LHCN-M2 (cell line): ENCODE measurements at regions not wholly inside any gene's neighbourhood (a gene's known extent, or its start where the extent isn't known, plus 50 kb on each side); places are given as distances from the start of the nearest gene placed in this dataset.

ENCODE experiments used
- DNase-seq: peaks from one replicate; pipeline ENCODE4 v3.0.0-alpha.2; 2012; ENCODE audit warnings: low read depth

GRCh38 chr10:36700123-36700522, 425.3 kb upstream of the ANKRD30A start:
- DNase-seq: no peak

DNA sequence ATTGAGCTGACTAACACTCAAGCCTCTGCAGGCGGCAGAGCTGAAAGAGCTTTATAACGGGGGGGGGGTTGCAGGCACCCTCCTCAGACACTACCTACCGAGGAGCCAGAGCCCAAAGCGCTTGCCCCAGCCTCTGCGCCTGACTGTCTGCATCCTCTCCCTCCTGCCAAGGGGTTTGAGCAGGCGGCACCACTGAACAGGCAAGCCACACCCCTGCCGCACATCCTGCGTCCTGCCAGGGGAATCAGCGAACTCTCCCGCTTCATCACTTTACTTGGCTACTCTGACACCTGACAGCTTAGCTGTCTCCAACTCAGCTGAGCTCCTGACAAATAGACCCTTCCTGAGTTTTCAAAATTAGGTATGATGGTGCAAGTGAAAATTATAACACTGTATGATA, 432.6 kb upstream of the ANKRD30A start:
- DNase-seq: no peak

GRCh38 chr10:36688717-36689116, 436.7 kb upstream of the ANKRD30A start:
- no peak for DNase-seq

DNA sequence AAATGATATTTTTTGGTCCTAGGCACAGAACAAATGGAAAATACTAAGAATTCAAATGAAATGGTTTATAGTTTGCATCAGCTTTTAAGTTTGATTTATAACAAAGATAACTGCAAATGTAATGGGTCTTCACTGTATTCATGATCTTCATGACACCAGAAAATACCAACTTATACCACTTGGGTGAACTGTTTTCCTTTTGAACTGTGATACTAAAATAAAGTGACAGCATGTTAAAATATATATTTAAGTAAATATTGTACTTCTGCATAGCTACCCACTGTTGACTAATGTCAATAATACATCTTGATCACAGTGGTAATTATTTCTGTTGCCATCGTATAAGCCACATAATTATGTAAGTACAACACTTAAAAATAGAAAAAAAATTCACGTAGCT, 442.0 kb upstream of the ANKRD30A start:
- no peak for DNase-seq

DNA sequence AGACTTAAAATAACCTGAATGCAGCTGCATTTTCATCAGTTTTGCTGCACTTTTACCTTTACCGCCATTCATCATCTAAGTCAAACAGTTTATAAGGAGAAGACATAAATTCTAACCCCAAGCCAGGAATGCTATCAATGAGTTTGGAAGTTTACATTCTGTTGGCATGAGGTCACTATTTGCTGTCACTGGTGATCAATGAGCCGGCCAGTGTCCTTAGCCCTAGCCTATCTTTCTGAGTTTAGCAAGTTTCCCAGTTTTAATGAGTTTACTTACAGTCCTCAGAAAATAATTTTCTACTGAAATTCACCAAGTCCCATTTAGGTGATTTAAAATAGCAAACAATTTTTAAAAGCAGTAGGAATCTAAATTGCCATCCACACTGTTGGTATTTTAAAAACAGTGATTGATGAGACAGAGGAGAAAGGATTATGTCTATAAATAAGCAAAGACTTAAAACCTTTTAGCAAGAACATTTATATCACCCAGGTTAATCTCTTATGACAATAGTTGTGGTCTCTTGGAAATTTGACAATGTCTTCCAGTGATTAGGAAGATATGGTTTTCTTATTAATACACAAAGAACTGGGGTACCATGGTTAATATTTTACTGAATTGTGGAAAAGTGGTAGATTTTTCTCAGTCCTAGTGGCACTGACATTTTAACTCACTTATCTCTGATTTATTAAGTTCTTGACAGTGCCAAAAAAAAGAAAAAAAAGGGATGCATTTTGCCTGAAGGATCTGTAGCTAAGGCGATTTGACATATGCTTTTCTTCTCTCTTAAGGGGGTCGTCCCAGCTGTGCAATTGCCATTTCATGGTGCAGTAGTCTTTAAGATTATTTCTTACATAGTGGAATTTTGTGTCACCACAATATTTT, 443.4 kb upstream of the ANKRD30A start:
- DNase-seq: no peak

- DNase-seq: no peak
These were observed 445.8 kb upstream of the ANKRD30A start for GRCh38 chr10:36679554-36679953.

DNA sequence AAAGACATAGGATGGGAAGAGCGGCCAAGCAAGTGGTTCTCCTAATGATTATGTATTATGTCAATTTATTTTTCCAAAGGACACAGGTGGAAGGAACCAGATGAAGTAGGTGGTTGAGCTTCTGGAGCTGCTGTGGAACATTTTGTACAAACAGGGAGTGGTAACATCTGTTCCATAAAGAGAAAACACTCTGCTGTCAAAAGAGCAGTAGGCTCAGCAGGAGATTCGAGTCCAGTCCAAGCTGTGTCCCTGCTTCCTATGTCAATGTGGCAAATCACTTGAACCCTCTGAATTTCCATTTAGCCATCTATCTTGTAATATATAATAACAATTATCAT, 448.0 kb upstream of the ANKRD30A start:
- peak; percentile 37 for DNase-seq

- peak; percentile 47 for DNase-seq
These were observed 448.5 kb upstream of the ANKRD30A start for GRCh38 chr10:36676756-36677430.

GRCh38 chr10:36676321-36676720, 449.1 kb upstream of the ANKRD30A start:
- no peak for DNase-seq

DNA sequence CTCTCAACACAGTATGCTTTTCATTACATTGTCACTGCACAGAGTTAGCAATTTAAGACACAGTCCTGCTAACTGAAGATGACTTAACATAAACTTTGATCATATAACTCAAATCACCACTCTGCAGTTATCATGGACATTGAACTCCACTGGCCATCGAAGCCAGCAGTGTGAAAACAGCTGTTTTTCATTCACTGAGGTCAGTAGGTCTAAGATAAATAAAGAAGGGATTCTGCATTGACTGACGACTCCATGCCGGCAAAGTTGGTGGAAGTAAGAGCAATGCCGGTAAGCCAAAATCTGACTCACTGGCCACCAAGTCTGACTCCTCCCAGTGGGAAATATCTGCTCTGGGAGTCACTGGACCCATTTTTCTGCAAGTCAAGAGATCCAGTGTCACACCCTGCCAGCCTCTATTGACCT, 449.9 kb upstream of the ANKRD30A start:
- peak; percentile 81 for DNase-seq

DNA sequence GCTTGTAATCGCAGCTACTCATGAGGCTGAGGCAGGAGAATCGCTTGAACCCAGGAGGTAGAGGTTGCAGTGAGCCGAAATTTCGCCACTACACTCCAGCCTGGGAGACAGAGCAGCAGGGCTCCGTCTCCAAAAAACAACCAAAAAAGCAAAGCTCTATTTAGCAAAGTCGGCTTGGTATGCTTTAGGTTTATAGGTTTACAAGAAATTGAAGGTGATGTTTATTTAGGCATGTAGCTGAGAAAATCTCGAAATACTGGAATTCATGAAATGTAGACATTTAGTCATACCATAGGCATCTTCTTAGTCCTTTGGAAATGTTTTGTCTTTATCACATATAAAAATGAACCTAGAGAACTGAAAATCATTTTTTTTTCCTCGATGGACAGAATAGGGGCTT, 453.8 kb upstream of the ANKRD30A start:
- DNase-seq: peak; percentile 14

GRCh38 chr10:36670621-36671402, 454.6 kb upstream of the ANKRD30A start:
- peak; percentile 23 for DNase-seq

GRCh38 chr10:36669615-36670352, 455.6 kb upstream of the ANKRD30A start:
- DNase-seq: no peak

GRCh38 chr10:36666451-36666850, 458.9 kb upstream of the ANKRD30A start:
- DNase-seq: no peak

GRCh38 chr10:36662571-36662970, 462.8 kb upstream of the ANKRD30A start:
- no peak for DNase-seq

DNA sequence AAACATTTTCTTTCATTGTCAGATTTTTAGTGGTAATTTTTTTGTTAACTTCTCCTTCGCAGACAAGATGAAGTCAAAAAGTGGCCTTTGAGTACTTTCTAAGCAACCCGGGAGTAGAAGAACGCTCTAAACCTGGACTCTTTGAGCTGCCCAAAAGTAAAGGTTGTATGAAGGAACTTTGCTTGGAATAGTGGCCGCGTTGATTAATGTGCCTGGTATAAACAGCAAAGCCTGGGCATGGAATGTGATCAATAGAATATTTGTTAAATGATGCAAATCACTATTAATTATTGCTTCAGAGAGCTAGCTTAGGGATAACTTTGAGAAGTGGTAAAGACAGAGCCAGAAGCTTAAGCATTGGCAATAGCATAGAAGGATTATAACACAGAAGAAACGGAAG, 475.1 kb upstream of the ANKRD30A start:
- DNase-seq: no peak

GRCh38 chr10:36647540-36647939, 477.9 kb upstream of the ANKRD30A start:
- DNase-seq: no peak

DNA sequence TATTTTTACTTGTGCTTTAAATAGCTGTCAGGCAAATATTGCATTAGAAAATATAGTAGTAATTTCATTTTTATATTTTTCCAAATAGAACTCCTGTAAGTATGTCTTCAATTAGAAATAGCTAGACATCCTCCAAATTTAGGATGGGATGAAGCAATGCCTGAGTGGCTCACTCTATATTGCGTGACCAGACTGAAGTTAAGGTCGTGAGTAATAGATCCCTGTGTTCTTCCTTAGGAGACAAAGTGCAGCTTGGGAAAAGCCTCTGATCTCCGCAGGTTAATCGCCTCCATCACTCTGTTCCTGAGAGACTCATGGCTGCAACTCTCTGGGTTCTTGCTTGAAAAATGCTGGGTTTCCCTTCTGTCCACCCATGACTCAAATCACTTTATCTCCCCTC, 484.8 kb upstream of the ANKRD30A start:
- no peak for DNase-seq

DNA sequence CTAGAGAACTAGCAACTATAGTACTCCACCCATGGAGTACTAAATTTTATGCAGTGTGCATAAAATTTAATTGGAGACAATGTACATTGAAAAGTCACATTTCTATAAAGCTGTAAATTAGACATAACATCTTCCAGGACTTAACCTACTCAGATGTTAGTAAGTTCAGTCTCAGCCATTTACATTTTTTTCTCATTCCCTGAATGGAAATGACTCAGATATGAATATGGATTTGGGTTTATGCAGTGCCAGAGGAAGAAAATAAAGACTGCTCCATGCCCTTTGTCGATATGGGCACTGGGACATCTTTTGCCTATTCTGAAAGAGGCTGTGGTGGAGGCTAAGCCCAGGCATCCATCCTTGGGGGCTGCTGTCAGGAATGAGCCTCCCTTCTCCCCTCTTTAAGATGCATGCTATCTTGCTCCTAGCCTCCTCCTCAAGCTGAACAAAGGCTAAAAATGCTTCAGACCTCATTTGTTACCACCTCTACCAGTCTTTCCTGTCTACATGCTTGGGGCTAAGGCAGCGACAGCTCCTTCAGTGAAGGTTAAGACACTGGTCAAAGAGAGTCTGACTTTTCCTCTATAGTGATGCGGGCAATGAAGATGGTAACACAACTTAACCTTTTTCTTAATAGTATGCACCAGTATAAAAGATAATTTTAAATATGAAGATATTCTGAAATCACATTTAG, 486.8 kb upstream of the ANKRD30A start:
- DNase-seq: no peak

- DNase-seq: no peak
These were observed 488.5 kb upstream of the ANKRD30A start for GRCh38 chr10:36636879-36637278.

GRCh38 chr10:36636285-36636839, 489.0 kb upstream of the ANKRD30A start:
- DNase-seq: no peak
